ENCODE measurements at regions not wholly inside any gene's neighbourhood (a gene's known extent, or its start where the extent isn't known, plus 50 kb on each side); places are given as distances from the start of the nearest gene placed in this dataset.
"Not testable (repeated sequence)": the region's sequence is repeated elsewhere in the genome, so short reads cannot be mapped to it uniquely, and the experiment has no call there.

DNA sequence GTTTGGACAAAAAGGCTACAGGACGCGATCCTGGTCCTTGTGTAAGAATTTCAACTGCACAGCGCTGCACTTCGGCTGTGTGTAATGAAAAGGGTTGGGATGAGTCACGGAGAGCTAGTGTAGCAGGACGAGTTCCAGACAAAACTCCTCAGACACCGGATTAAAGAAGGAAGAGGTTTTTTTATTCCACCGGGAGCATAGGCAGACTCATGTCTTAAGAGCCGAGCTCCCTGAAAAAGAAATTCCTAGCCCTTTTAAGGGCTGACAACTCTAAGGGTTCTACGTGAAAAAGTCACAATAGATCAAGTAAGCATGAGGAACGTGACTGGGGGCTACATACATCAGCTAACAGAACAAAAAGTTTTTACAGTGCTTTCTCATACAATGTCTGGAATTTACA, 54.8 kb upstream of the FAM90A1 start:
- DNase-seq (ENCODE audit: low read depth in 2 of 2): not testable (repeated sequence)

DNA sequence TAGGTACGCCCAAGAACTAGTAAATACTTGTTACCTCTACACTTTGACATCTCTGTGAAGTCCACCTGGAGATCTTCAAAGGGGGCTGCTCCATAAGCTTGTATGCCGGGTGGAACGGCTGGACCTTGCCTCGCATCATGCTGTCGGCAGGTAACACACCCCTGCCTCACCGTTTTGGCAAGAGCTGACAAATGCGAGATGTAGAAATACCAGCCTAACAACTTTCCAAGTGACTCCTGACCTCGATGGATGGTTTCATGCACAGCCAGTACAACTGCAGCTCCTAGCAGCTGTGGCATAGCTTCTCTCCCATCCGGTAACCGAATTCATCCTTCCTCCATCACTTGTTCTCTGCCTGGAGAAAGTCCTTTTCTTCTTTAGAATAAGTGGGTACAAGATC, 58.3 kb upstream of the FAM90A1 start:
- not testable (repeated sequence) for DNase-seq (ENCODE audit: low read depth in 2 of 2)

DNA sequence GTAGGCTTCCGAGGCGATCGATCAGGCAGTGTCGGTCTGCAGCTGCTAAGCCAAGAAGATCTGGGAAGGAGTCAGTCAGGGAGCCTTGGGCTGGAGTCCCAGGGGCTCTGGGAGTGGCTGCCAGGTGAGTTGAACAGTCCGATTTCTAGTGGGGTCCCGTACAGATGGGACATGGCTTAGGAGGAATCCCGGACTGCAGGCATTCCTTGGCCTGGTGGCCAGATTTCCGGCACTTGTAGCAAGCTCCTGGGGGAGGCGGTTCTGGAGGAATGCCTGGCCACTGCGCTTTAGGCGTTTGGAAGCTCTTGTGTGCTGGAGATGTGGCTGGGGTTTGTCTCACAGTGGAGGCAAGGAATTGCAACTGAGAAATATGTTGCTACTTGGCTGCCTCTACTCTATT, 64.3 kb upstream of the FAM90A1 start:
- not testable (repeated sequence) for DNase-seq (ENCODE audit: low read depth in 2 of 2)

DNA sequence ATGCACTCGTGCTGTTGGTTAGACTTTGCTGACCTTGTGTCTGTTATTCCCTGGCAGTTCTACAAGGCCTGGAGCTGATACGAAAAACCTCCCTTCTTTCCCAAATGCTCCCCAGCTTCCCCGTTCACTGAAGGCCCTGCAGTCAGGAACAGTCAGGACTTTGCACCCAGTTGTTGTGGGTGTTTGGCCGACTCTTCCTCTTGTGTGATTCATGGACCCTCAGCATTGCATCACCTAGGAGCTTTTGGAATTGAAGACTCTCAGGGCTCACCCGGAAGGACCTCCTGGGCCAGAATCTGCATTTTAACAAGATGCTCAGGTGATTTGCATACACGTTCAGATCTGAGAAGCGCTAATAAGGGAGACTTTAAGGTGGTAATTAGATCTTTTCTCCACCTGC, 67.2 kb upstream of the FAM90A1 start:
- not testable (repeated sequence) for DNase-seq (ENCODE audit: low read depth in 2 of 2)

DNA sequence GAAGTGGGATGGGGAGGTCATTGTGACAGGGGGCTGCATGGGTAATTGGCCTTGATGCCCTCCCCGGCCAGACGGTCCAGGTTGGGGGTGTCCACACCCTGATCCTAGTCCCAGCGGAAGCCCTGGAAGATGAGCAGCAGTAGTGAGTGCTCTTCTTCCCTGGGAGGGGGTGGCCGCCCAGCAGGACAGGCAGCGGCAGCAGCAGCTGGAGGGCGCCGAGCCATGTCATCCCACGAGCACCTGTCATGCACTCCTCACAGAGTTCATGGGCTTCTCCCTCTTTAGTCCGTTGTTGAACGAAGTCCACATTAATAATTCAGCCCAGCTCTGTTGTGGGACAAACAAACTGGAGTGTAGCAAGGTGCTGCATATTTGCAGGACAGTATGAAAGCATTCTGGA, 81.2 kb upstream of the FAM90A1 start:
- DNase-seq (ENCODE audit: low read depth in 2 of 2): not testable (repeated sequence)

DNA sequence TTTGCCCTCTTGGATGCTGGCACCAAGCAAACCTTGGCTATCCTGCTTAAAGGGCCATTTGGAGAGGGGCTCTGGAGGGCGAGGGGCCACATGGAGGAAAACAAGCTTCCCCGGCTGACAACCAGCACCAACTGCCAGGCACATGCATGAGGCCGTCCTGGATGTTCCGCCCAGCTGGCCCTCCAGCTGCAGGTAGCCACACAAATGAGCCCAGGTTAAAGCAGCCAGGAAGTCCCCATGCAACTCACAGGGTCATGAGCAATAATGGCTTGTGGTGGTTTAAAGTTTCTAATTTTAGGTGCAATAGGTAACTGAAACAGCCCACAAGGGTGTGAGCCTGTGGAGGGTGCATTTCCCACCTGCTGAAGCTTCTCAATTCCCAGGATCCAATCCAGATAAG, 88.6 kb upstream of the FAM90A1 start:
- not testable (repeated sequence) for DNase-seq (ENCODE audit: low read depth in 2 of 2)

DNA sequence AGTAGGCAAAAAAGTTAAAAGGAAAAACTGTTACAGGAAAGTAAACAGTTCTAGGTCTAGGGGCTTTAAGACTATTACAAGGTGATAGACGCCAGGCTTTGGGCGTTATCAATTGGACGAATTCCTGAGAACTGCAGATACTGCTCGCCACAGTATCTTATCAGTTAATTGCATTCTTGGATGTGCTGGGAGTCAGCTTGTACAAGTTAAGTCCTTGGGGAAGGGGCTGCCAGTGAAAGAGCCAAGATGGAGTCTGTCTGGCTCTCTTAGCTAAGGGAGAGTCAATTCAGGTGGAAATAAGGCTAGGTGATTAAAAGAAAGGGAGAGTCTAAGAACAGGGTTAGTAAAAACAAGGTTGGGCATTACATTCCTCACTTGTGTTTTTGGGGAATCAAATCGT, 90.3 kb upstream of the FAM90A1 start:
- not testable (repeated sequence) for DNase-seq (ENCODE audit: low read depth in 2 of 2)

DNA sequence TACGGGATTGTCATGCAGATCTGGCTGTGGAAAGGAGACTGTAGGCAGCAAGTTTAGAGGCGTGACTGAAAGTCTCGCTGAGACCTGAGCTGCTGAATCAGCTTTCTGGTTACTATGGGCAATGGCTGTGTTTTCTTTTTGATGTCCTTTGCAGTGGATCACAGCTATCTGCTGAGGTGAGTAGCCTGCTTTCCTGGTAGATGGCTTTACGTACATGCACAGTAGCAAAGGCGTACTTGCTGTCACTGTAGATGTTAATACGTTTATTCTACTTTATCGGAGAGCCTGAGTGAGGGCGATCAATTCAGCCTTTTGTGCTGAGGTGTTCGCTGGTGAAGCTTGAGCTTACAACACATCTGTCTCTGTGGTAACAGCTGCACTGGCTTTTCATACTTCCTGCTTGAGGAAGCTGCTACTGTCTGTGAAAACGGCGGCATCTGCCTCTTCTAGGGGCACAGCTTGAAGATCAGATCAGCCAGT, 92.9 kb upstream of the FAM90A1 start:
- DNase-seq (ENCODE audit: low read depth in 2 of 2): peak; percentile 2 to 4

DNA sequence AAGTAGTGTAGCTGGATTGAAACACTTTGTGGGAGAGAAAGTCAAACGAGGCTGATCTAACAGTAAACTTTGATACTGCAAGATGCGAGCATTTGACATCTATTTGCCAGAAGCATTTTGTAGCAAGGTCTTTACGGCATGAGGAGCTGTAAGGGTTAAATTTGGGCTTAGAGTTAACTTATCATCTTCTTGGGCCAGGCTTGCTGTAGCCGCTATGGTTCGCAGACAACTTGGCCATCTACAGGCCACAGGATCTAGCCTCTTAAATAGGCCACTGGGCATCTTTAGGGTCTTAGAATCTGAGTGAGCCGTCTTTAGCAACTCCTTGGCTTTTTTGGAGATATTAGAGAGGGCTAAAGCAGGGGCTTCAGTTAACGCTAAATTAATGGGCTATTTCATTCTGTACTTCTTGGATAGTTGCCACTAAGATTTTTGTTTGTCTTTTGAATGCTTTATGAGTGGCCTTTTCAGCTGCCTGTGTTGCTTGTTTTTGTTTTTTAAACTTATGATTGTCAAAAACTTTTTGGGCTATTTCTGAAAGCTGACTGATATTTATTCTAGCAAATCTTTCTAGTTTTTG, 93.5 kb upstream of the FAM90A1 start:
- not testable (repeated sequence) for DNase-seq (ENCODE audit: low read depth in 2 of 2)

DNA sequence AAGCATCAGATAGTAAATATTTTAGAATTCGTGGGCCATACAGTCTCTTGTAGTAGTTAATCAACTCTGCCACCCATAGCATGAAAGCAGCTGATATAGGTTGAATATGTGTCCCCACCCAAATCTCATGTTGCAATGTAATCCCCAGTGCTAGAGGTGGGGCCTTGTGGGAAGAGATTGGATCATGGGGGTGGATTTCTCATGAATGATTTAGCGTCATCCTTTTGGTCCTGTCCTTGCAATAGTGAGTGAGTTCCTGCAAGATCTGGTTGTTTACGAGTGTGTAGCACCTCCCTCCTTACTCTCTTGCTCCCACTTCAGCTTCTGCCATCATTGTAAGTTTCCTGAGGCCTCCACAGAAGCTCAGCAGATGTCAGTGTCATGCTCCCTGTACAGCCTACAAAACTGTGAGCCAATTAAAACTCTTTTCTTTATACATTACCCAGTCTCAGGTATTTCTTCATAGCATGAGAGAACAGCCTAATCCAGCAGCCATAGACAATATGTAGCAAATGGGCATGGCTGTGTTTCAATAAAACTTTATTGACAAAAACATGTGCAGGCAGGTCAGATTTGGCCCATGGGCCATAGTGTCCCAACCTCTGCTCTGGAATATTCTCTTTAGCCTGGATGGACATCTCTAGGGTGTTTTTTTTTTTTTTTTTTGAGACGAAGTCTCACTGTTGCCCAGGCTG, 97.9 kb upstream of the FAM90A1 start:
- DNase-seq (ENCODE audit: low read depth in 2 of 2): not testable (repeated sequence)

DNA sequence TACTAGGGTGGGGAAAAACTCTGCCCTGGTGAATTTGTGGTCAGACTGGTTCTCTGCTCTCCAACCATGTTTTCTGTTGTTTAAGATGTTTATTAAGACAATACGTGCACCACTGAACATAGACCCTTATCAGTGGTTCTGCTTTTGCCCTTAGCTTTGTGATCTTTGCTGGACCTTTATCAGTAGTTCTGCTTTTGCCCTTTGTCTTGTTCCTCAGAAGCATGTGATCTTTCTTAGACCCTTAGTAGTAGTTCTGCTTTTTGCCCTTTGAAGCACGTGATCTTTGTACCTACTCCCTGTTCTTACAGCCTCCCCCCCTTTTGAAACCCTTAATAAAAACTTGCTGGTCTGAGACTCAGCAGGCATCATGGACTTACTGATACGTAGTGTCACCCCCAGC, 101.4 kb upstream of the FAM90A1 start:
- DNase-seq (ENCODE audit: low read depth in 2 of 2): not testable (repeated sequence)

DNA sequence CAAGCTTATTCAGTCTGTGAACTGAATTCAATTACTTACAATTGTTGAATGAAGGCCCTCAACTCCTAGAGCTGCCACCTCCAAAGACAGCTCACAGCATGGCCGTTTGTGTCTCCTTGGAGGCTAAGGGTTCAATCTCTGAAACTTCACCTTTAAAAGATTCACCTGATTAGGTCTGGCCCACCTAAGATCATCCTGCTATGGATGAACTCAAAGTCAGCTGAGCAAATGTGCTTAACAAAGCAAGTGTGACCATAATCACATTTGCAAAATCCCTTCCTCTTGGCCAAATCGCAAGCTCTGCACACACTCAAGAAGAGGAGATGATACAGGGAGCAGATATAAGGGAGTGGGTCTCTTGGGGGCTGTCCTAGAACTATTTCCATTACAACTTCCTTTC, 105.0 kb upstream of the FAM90A1 start:
- DNase-seq (ENCODE audit: low read depth in 2 of 2): not testable (repeated sequence)

DNA sequence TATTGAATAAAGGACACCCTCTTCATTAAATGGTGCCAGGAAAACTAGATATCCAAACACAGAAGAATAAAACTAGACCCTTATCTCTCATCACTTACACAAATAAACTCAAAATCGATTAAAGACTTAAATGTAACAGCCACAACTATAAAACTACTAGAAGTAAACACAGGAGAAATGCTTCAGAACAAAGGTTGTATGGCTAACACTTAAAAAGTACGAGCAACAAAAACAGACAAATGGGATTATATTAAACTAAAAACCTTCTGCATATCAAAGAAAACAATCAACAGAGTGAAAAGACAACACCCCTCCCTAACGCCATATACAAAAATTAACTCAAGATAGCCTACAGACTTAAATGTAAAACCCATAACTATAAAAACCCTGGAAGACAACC, 104.7 kb upstream of the CLEC6A start:
- not testable (repeated sequence) for DNase-seq (ENCODE audit: low read depth in 2 of 2)

DNA sequence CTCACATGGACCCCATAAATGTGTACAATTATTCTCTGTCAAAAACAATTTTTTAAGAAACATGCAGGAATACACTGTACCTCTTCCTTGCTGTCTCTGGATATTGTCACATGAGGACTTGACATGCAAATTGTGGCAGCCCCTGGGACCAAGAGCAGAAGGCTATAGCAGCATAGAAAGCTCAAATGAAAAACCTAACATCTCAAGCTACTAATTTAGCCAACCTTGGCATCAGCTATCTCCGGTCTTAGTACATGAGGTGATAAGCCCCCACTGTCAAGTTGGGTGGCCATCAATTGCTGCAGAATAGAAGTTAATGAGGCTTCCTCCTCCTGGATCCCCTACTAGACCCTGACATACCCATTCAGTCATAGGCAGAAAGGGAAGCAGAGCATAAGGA, 101.0 kb upstream of the CLEC6A start:
- DNase-seq (ENCODE audit: low read depth in 2 of 2): not testable (repeated sequence)

DNA sequence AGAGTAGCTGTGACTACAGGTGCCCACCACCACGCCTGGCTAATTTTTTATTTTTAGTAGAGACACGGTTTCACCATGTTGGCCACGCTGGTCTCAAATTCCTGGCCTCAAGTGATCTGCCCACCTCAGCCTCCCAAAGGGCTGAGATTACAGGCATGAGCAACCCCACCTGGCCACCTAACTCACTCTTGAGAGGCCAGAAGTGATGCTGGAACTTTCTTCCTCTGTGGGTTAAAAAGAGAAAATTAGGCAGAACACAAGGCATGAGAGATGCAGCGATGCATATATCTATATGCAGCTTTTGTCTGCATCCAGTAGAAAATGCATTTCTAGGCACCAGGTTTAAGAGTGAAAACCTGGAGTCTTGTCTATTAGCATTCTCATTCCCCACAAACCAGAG, 100.2 kb upstream of the CLEC6A start:
- not testable (repeated sequence) for DNase-seq (ENCODE audit: low read depth in 2 of 2)

DNA sequence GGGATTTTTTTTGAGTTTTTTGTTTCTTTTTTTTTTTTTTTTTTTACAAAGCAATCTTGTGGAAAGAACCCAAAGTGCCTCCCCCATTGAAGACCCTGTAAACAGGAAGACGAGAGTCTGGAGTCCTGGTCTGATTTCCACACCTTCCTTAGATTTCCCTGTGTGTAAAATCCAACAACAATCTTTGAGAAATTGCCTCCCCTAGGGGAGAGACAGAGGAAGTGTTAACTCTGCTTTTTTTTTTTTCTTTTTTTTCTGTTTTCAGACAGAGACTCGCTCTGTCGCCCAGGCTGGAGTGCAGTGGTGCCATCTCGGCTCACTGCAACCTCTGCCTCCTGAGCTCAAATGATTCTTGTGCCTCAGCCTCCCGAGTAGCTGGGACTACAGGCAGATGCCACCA, 82.0 kb upstream of the CLEC6A start:
- not testable (repeated sequence) for DNase-seq (ENCODE audit: low read depth in 2 of 2)

DNA sequence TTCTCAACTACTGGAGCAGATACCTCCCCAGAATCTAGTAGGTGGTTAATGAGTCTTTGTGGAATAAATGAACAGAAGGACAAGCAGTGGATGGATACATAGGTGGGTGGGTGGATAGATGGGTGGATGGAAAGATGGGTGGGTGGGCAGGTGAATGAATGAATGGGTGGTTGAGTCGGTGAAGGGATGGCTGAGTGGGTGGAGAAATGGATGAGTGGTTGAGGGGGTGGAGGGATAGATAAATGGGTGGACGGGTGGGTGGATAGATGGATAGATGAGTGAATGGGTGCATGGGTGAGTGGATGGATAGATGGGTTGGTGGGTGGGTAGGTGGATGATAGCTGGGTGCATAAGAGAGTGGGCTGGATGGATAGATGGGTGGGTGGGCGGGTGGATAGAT, 80.6 kb upstream of the CLEC6A start:
- not testable (repeated sequence) for DNase-seq (ENCODE audit: low read depth in 2 of 2)

DNA sequence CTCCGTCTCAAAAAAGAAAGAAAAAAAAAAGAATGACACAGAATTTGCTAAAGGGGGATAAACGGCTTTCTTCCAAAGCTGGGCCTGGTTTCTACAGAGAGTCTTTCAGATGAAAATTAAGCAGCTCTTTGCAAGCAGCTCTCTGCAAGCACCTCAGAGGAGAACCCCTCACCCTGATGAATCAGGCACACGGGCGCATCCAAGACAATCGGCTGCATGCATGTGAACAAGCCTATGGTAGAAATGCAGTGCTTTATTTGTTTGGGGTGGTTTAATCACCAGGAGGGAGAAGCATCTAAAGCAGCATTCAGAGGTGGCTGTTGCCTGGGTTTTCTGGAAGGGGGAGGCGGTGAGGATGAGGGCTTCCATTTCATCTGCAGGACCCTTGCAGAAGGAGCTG, 78.0 kb upstream of the CLEC6A start:
- DNase-seq (ENCODE audit: low read depth in 2 of 2): not testable (repeated sequence)

DNA sequence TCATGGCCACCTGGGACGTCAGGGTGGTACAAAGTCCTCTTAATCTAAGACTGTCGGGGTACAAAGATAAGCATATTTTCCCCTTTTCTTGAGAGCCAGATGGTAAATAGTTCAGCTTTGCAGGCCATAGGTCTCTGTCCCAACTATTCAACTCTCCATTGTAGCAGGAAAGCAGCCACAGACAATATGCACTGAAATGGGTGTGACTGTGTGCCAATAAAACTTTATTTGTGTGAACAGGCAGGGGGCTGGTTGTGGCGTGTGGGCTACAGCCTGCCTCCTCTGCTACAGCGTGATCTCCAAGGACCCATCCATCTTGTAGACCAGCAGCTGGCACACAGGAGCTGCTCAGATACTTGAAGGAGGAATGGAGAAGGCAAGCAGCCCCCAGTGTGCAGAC, 73.2 kb upstream of the CLEC6A start:
- DNase-seq (ENCODE audit: low read depth in 2 of 2): not testable (repeated sequence)

DNA sequence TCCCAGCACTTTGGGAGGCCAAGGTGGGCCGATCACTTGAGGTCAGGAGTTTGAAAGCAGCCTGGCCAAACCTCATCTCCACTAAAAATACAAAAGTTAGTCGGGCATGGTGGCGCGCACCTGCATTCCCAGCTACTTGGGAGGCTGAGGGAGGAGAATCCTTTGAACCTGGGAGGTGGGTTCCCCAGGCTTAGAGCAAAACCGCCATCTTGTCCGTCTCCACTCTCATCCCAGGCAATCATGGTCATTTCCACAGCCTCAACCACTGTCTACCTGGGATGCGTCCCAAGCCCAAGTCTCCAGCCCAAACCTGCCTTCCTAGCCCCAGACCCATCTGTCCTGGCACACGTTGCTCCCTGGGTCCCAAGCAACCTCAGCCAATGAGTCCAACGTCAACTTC, 71.1 kb upstream of the CLEC6A start:
- DNase-seq (ENCODE audit: low read depth in 2 of 2): not testable (repeated sequence)

DNA sequence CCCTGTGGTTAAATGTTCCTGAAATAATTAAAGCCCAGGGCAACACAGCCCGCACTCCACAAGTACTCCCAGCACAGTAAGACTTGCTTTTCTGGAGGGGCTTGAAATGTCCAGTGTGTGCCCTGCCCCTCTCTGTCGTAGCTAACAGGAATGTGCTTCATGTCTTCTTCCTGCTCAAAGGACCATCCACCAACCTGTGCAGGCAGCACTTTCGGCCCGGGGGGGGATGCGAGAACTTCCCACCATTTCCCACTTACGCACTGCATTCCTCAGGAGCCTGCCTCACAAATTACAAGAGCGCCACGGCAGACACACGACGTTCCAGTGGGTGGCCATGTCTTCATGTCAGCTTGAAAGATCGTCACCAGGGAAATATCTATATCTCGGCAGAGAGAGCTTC, 70.3 kb upstream of the CLEC6A start:
- DNase-seq (ENCODE audit: low read depth in 2 of 2): not testable (repeated sequence)

DNA sequence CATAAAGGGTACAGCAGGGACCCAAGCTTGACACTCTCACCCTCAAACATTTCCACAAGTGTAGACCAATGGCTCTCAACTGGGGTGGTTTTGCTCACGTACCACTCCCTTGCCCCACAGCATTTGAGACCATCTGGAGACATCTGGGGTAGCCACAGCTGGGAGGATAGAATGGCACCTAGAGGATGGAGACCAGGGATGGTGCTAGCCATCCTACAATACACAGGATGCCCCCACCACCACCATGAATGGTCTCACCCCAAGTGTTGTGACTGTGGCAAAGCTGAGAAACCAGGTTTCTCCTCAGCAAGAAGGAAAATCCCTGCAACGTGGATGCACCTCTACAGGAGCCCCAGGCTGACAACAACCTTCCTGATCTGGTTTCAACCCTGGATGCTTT, 69.1 kb upstream of the CLEC6A start:
- DNase-seq (ENCODE audit: low read depth in 2 of 2): not testable (repeated sequence)

DNA sequence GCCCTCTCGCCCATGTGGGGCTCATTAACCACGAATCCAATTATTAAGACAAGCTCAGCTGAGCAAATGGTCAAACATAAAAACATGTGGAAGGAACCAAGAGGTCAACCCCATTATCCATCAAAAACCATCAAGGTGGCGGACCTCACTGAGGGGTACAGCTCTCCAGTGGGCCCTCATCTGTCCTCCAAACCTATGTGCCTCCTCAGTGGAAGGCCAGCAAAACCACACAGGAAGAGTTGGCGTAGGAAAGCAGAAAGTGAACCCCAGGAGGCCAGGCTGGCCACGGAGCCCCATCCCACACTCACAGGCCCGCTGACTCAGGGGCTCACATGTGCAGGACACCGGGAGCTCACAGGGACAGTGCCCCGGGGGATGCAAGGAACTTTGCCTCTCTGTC, 66.5 kb upstream of the CLEC6A start:
- DNase-seq (ENCODE audit: low read depth in 2 of 2): not testable (repeated sequence)

Data from stimulated activated CD8-positive, alpha-beta memory T cell treated with anti-CD3 and anti-CD28 coated beads, Interleukin-2, amount 100 ng/mL, for 48 hours (primary cell).